ENCODE measurements at regions not wholly inside any gene's neighbourhood (a gene's known extent, or its start where the extent isn't known, plus 50 kb on each side); places are given as distances from the start of the nearest gene placed in this dataset.

- TF ChIP-seq NR3C1 (CRISPR knock-in tag; conservative IDR thresholded peaks at IDR 0.05; ENCODE audit: low read depth), result no peak
- TF ChIP-seq, protein P1, sequence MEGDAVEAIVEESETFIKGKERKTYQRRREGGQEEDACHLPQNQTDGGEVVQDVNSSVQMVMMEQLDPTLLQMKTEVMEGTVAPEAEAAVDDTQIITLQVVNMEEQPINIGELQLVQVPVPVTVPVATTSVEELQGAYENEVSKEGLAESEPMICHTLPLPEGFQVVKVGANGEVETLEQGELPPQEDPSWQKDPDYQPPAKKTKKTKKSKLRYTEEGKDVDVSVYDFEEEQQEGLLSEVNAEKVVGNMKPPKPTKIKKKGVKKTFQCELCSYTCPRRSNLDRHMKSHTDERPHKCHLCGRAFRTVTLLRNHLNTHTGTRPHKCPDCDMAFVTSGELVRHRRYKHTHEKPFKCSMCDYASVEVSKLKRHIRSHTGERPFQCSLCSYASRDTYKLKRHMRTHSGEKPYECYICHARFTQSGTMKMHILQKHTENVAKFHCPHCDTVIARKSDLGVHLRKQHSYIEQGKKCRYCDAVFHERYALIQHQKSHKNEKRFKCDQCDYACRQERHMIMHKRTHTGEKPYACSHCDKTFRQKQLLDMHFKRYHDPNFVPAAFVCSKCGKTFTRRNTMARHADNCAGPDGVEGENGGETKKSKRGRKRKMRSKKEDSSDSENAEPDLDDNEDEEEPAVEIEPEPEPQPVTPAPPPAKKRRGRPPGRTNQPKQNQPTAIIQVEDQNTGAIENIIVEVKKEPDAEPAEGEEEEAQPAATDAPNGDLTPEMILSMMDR (IDR thresholded peaks at IDR 0.05), result no peak
- no peak for TF ChIP-seq PREB (CRISPR knock-in tag; IDR thresholded peaks at IDR 0.05; ENCODE audit: borderline replicate concordance)
- no peak for TF ChIP-seq RELA (CRISPR knock-in tag; IDR thresholded peaks at IDR 0.05; ENCODE audit: borderline replicate concordance)
- TF ChIP-seq GABPB1 (CRISPR knock-in tag; IDR thresholded peaks at IDR 0.05), result no peak
- TF ChIP-seq CREB1 (CRISPR knock-in tag; IDR thresholded peaks at IDR 0.05), result no peak
- no peak for TF ChIP-seq ZNF121 (CRISPR knock-in tag; IDR thresholded peaks at IDR 0.05)
- TF ChIP-seq SP1 (CRISPR knock-in tag; conservative IDR thresholded peaks at IDR 0.05), result no peak
- TF ChIP-seq CBFB (CRISPR knock-in tag; IDR thresholded peaks at IDR 0.05; ENCODE audit: low read depth), result no peak
- TF ChIP-seq IRF1 (CRISPR knock-in tag; IDR thresholded peaks at IDR 0.05), result no peak
- no peak for TF ChIP-seq ATF3 (CRISPR knock-in tag; conservative IDR thresholded peaks at IDR 0.05)
Measured at GRCh38 chr11:26042113-26042512, 289.8 kb upstream of the ANO3 start.
